Femur (tissue), 1 donor: ENCODE measurements at regions not wholly inside any gene's neighbourhood (a gene's known extent, or its start where the extent isn't known, plus 50 kb on each side); places are given as distances from the start of the nearest gene placed in this dataset.
"Not testable (repeated sequence)": the region's sequence is repeated elsewhere in the genome, so short reads cannot be mapped to it uniquely, and the experiment has no call there.

ENCODE experiments used
- DNase-seq: peaks from one replicate; pipeline ENCODE4 v3.0.0-alpha.2; 2017

GRCh38 chr2:97301771-97302170 lies 188.8 kb downstream of the ANKRD36 start:
- DNase-seq = not testable (repeated sequence)
